Bronchial epithelial cell (primary cell): ENCODE measurements at regions not wholly inside any gene's neighbourhood (a gene's known extent, or its start where the extent isn't known, plus 50 kb on each side); places are given as distances from the start of the nearest gene placed in this dataset.

Experiments
- DNase-seq: peaks from one replicate; pipeline ENCODE4 v3.0.0-alpha.2; 2010; ENCODE audit warnings: low read depth
- FAIRE-seq: peaks from 2 replicates; lab custom pipeline; 2011; peaks lifted over from hg19 to GRCh38; lab: Jason Lieb, UNC
- H3K27me3 ChIP-seq: 2 replicates; pipeline ENCODE4 v1.5.1; 2011; ENCODE audit warnings: low read length; ENCODE audit not compliant: control insufficient read depth, insufficient read depth
- H3K36me3 ChIP-seq: 2 replicates; pipeline ENCODE4 v1.5.1; 2011; ENCODE audit warnings: low read length; ENCODE audit not compliant: control insufficient read depth, insufficient read depth
- H3K4me3 ChIP-seq: 2 replicates; pipeline ENCODE4 v1.5.1; 2011; ENCODE audit warnings: mild to moderate bottlenecking, low read depth, low read length, control low read depth
- CTCF ChIP-seq: IDR thresholded peaks from 2 replicates; pipeline ENCODE4 v1.5.1; 2011; ENCODE audit warnings: mild to moderate bottlenecking, moderate library complexity, low read length, control low read depth, inconsistent platforms; ENCODE audit not compliant: insufficient read depth, severe bottlenecking

- FAIRE-seq = no peak
- Histone ChIP-seq H3K4me3 (no peak overlapping the region), H3K27me3 (no peaks in the 10 kb centered on the region), H3K36me3 (no peaks in the 10 kb centered on the region)
- no peak for TF ChIP-seq CTCF
- DNase-seq = no peak
Measured at GRCh38 chr2:43077876-43078275, 148.5 kb downstream of the ZFP36L2 start.

- FAIRE-seq = no peak
- TF ChIP-seq CTCF = no peak
- DNase-seq = no peak
- Histone ChIP-seq H3K4me3 (no peak overlapping the region), H3K36me3 (no peaks in the 10 kb centered on the region), H3K27me3 (no peaks in the 10 kb centered on the region)
Measured at GRCh38 chr2:43076676-43077075, 149.7 kb downstream of the ZFP36L2 start.

GRCh38 chr2:43075811-43076585 lies 150.4 kb downstream of the ZFP36L2 start:
- TF ChIP-seq CTCF = no peak
- Histone ChIP-seq H3K4me3 (no peak overlapping the region), H3K36me3 (no peaks in the 10 kb centered on the region), H3K27me3 (no peaks in the 10 kb centered on the region)
- FAIRE-seq (no peak), DNase-seq (peak; percentile 68)

- no peak overlapping the region for H3K4me3 ChIP-seq
- no peaks in the 10 kb centered on the region for H3K27me3 ChIP-seq
- TF ChIP-seq CTCF = no peak
- no peak for FAIRE-seq
- H3K36me3 ChIP-seq = no peaks in the 10 kb centered on the region
- DNase-seq = peak; percentile 100
Measured at GRCh38 chr2:43075054-43075593, 151.3 kb downstream of the ZFP36L2 start.

- H3K27me3 ChIP-seq = no peaks in the 10 kb centered on the region
- H3K36me3 ChIP-seq = no peaks in the 10 kb centered on the region
- FAIRE-seq (no peak), DNase-seq (no peak)
- no peak overlapping the region for H3K4me3 ChIP-seq
- no peak for TF ChIP-seq CTCF
Measured at GRCh38 chr2:43074592-43075053, 151.8 kb downstream of the ZFP36L2 start.

GRCh38 chr2:43074052-43074451 lies 152.4 kb downstream of the ZFP36L2 start:
- no peak for TF ChIP-seq CTCF
- peak; percentile 21 for DNase-seq
- Histone ChIP-seq H3K4me3 (no peak overlapping the region), H3K36me3 (no peaks in the 10 kb centered on the region), H3K27me3 (no peaks in the 10 kb centered on the region)
- FAIRE-seq = no peak
